Lung (tissue), 11 donors: ENCODE measurements at regions not wholly inside any gene's neighbourhood (a gene's known extent, or its start where the extent isn't known, plus 50 kb on each side); places are given as distances from the start of the nearest gene placed in this dataset.
"Not testable (repeated sequence)": the region's sequence is repeated elsewhere in the genome, so short reads cannot be mapped to it uniquely, and the experiment has no call there.

Source experiments
- ATAC-seq: fragments of 200-7000 bp; cut with Tn5 transposase; one replicate; pipeline ENCODE4 v1.9.1; 2020; ENCODE audit warnings: moderate number of reproducible peaks; ENCODE audit not compliant: insufficient read depth, low FRiP score
- DNase-seq, 3 donors: peaks; one replicate each; pipeline ENCODE4 v3.0.0-alpha.2; 2013 to 2017
- H3K27ac ChIP-seq, 2 donors: one replicate each; pipeline ENCODE4 v1.5.1; 2013; ENCODE audit warnings: mild to moderate bottlenecking in 2 of 2, moderate library complexity in 2 of 2, control low read depth in 1 of 2, inconsistent platforms in 1 of 2, low read depth in 1 of 2, low read length in 1 of 2
- H3K27me3 ChIP-seq, 3 donors: one replicate each; pipeline ENCODE4 v1.5.1; 2013; ENCODE audit warnings: low read length in 2 of 3; ENCODE audit not compliant: control insufficient read depth in 3 of 3, insufficient read depth in 3 of 3
- H3K36me3 ChIP-seq, 4 donors: one replicate each; pipeline ENCODE4 v1.5.1; 2013; ENCODE audit warnings: low read length in 4 of 4, mild to moderate bottlenecking in 1 of 4, moderate library complexity in 1 of 4; ENCODE audit not compliant: control insufficient read depth in 4 of 4, insufficient read depth in 4 of 4
- H3K4me1 ChIP-seq, 5 donors: one replicate each; pipeline ENCODE4 v1.5.1; 2013; ENCODE audit warnings: low read length in 5 of 5, mild to moderate bottlenecking in 2 of 5, moderate library complexity in 1 of 5; ENCODE audit not compliant: control insufficient read depth in 5 of 5, insufficient read depth in 5 of 5
- H3K4me3 ChIP-seq: one replicate; pipeline ENCODE4 v1.5.1; 2013; ENCODE audit warnings: mild to moderate bottlenecking, control low read depth, moderate library complexity
- H3K9ac ChIP-seq, 2 donors: one replicate each; pipeline ENCODE4 v1.5.1; 2013; ENCODE audit warnings: low read length in 2 of 2, control low read depth in 1 of 2; ENCODE audit not compliant: insufficient read depth in 1 of 2
- H3K9me3 ChIP-seq, 4 donors: one replicate each; pipeline ENCODE4 v1.5.1; 2013; ENCODE audit warnings: low read length in 3 of 4, mild to moderate bottlenecking in 1 of 4, moderate library complexity in 1 of 4; ENCODE audit not compliant: control insufficient read depth in 4 of 4, insufficient read depth in 3 of 4
- WGBS, 2 donors: extraction: QIAGEN DNeasy Blood & Tissue Kit; methylation state at CpG; one replicate each; pipeline ENCODE4 v1.1.7; 2013; 5-methylcytosine and 5-hydroxymethylcytosine counted together
- TF ChIP-seq, protein P1 (sequence below): IDR thresholded peaks from 2 replicates; pipeline ENCODE4 v1.5.1; 2012; ENCODE audit warnings: mild to moderate bottlenecking; ENCODE audit errors: control extremely low read depth, extremely low read depth
- donor health status: control.
- donor health status: control.
- donor health status: Bipolar disorder and iron deficiency.
- donor health status: healthy.
- donor health status: DM: yes; HTN: yes; CAD: no.

DNA sequence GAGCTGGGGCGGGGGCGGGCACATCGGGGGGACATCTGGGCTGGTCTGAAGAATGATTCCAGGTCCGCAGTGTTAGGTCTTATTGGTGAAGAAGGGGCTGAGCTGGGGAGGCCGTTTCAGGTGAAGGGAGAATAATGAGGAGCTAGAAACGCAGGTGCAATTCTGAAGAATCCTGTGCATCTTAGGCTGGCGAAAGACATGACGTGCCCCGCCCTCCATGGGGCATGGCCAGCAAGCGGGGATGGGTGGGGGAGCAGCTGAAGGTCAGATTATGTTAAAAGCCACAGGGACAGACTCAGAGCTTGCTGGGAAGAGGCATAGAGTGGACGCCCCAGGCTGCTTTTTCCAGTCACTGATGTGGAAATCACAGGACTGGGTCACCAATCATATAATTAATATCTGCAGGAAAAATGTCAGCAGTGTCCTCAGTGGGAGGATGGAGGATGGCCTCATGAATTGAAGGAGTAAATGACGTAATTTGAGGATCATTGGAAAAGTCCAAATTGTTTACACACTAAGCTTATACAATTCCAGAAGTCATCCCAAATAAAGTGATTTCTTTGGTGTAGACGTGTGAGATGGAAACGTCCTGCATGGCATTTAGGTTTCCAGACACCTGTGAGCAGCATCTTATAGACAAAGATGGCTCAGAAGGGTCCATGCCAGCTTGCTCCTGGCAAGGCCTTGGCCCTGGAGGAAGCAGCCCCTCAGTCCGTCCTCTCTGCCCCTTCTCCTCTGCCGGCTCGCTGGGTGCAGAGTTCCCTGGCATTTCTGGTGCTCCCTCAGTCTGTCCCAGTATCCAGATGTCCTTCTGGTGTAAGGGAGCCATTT, 109.6 kb upstream of the FRMD1 start:
- H3K4me1 ChIP-seq: no peaks in the 10 kb centered on the region
- H3K4me3 ChIP-seq: no peak overlapping the region
- H3K27me3 ChIP-seq: no peaks in the 10 kb centered on the region
- H3K9me3 ChIP-seq: no peaks in the 10 kb centered on the region
- 90% methylated on average over 17 of the region's 17 CpGs for WGBS, 2 donors
- TF ChIP-seq, protein P1, sequence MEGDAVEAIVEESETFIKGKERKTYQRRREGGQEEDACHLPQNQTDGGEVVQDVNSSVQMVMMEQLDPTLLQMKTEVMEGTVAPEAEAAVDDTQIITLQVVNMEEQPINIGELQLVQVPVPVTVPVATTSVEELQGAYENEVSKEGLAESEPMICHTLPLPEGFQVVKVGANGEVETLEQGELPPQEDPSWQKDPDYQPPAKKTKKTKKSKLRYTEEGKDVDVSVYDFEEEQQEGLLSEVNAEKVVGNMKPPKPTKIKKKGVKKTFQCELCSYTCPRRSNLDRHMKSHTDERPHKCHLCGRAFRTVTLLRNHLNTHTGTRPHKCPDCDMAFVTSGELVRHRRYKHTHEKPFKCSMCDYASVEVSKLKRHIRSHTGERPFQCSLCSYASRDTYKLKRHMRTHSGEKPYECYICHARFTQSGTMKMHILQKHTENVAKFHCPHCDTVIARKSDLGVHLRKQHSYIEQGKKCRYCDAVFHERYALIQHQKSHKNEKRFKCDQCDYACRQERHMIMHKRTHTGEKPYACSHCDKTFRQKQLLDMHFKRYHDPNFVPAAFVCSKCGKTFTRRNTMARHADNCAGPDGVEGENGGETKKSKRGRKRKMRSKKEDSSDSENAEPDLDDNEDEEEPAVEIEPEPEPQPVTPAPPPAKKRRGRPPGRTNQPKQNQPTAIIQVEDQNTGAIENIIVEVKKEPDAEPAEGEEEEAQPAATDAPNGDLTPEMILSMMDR: no peak
- H3K9ac ChIP-seq: no peak overlapping the region
- no peaks in the 10 kb centered on the region for H3K36me3 ChIP-seq
- ATAC-seq: no peak
- DNase-seq: no peak
- H3K27ac ChIP-seq: no peak overlapping the region

DNA sequence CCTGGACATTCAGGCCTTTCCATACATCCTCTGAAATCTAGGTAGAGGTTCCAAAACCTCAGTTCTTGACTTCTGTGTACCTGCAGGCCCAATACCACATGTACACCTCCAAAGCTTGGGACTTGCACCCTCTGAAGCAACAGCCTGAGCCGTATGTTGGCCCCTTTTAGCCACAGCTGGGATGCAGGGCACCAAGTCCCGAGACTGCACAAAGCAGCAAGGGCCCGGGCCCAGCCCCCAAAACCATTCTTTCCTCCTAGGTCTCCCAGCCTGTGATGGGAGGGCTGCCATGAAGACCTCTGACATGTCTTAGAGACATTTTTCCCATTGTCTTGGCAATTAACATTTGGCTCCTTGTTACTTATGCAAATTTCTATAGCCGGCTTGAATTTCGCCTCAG, 107.4 kb upstream of the FRMD1 start:
- Histone ChIP-seq H3K36me3 (no peaks in the 10 kb centered on the region), H3K9ac (no peak overlapping the region), H3K9me3 (no peaks in the 10 kb centered on the region), H3K4me3 (no peak overlapping the region), H3K4me1 (peaks cover 0 to 10% (median 0%) of the 10 kb centered on the region in 5 donors), H3K27ac (no peak overlapping the region), H3K27me3 (no peaks in the 10 kb centered on the region)
- ATAC-seq: no peak
- no peak for DNase-seq
- TF ChIP-seq, protein P1: no peak
- WGBS, 2 donors: 85 to 88% methylated on average over 5 of the region's 5 CpGs

DNA sequence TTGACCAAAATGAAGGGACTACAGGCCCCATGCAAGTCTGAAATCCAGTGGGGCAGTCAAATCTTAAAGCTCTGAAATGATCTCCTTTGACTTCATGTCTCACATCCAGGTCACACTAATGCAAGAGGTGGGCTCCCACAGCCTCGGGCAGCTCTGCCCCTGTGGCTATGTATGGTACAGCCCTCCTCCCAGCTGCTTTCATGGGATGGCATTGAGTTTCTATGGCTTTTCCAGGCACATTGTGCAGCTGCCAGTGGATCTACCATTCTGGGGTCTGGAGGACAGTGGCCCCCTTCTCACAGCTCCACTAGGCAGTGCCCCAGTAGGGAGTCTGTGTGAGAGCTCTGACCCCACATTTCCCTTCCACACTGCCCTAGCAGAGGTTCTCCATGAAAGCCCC, 107.0 kb upstream of the FRMD1 start:
- H3K4me1 ChIP-seq: peaks cover 0 to 12% (median 0%) of the 10 kb centered on the region in 5 donors
- not testable (repeated sequence) for DNase-seq, ATAC-seq, H3K4me3 ChIP-seq, H3K27me3 ChIP-seq, H3K27ac ChIP-seq, H3K36me3 ChIP-seq, H3K9ac ChIP-seq, H3K9me3 ChIP-seq
- WGBS, 2 donors: 84 to 95% methylated on average over 1 of the region's 1 CpG

DNA sequence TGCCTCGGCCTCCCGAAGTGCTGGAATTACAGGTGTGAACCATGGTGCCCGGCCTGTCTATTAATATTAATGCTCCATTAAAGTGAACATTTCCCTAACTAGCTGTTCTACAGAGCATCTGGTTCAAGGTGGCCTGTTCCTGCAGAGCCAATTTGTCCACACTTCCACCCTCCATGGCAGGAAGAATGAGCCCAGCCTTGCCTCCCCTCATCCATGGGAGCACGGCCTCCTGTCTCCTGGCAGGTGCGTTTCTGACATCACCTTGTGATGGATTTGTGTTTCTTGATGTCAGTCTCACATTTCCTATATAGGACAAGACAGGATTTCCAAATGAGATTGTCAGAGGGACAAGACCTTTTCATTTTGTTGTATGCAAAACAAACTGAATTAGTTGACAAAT, 105.7 kb upstream of the FRMD1 start:
- Histone ChIP-seq H3K9me3 (no peaks in the 10 kb centered on the region), H3K27ac (no peak overlapping the region), H3K27me3 (no peaks in the 10 kb centered on the region), H3K9ac (no peak overlapping the region), H3K36me3 (no peaks in the 10 kb centered on the region), H3K4me1 (peaks cover 0 to 12% (median 0%) of the 10 kb centered on the region in 5 donors), H3K4me3 (no peak overlapping the region)
- TF ChIP-seq, protein P1: no peak
- DNase-seq (no peak), ATAC-seq (no peak)
- 93 to 95% methylated on average over 5 of the region's 5 CpGs for WGBS, 2 donors
